HT-29 (cell line): ENCODE measurements at regions not wholly inside any gene's neighbourhood (a gene's known extent, or its start where the extent isn't known, plus 50 kb on each side); places are given as distances from the start of the nearest gene placed in this dataset.

Experiments used
- DNase-seq: peaks from one replicate; pipeline ENCODE4 v3.0.0-alpha.2; 2015; ENCODE audit warnings: low spot score

- DNase-seq: no peak
Measured at GRCh38 chr10:128316121-128316726, 190.0 kb upstream of the MKI67 start.

- DNase-seq: no peak
Measured at GRCh38 chr10:128316925-128317324, 190.7 kb upstream of the MKI67 start.

- DNase-seq: no peak
Measured at GRCh38 chr10:128318366-128318765, 192.1 kb upstream of the MKI67 start.

GRCh38 chr10:128318913-128319312, 192.7 kb upstream of the MKI67 start:
- no peak for DNase-seq

- no peak for DNase-seq
Measured at GRCh38 chr10:128322106-128322505, 195.9 kb upstream of the MKI67 start.

GRCh38 chr10:128322950-128323349, 196.7 kb upstream of the MKI67 start:
- no peak for DNase-seq

- peak; percentile 47 for DNase-seq
Measured at GRCh38 chr10:128324058-128324827, 198.0 kb upstream of the MKI67 start.

- no peak for DNase-seq
Measured at GRCh38 chr10:128325788-128326187, 199.6 kb upstream of the MKI67 start.

DNA sequence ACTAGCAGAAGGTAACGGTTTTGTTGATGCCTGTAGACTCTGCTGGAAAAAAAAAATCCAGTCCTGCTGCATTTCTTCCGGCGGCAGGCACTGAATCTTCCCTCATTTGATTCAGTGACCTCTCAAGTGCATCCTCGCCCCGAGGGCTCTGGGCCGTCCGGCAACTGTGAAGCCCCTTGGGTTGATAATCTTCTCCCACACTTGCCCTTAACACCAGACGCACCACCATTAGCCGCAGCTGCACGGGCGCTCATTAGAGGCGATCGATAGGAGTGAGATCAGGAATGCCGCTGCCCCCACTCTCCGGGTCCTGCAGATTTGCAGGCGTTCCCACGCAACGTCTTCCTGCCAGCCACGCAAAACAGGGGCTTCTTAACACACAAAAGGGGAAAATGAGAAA, 200.0 kb upstream of the MKI67 start:
- DNase-seq: no peak

- DNase-seq: no peak
Measured at GRCh38 chr10:128326851-128327250, 200.6 kb upstream of the MKI67 start.

DNA sequence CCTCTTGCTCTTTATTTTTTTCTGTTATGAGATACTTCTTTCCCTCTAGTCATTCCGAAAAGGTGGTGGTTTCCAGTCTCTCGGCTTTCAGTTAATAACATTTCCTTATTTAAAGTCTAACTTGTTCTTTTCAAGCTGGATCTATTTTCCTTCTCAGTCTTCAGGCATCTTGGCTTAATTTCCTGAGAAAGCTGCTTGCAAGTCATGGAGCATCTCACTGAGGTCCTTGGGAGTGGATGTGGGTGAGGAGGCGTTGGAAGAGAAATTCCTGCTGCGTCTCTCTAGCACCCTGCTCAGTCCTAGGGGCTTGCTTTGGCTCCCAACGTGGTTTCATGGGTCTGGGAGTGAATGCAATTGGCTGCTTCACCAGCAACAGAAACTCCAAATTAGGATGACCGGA, 210.2 kb upstream of the MKI67 start:
- no peak for DNase-seq

GRCh38 chr10:128337860-128338378, 211.7 kb upstream of the MKI67 start:
- no peak for DNase-seq

DNA sequence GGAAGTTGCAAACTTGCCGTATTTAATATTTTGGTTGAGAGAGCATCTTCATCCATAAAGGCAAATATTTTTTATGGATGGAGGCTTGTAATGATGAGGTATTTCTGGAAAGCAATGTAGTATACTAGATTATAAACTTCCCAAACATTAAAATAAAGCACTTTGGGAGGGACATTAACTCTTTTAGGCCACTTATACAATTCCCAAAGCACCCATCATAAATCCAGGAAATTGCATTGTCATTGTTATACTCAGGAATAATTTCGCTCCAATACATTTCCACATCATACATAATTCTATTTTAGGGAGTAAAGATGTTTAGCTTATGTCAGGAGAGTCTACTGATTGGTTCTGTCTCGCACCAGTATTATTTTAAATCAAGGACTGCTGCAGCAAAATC, 212.7 kb upstream of the MKI67 start:
- DNase-seq: no peak

DNA sequence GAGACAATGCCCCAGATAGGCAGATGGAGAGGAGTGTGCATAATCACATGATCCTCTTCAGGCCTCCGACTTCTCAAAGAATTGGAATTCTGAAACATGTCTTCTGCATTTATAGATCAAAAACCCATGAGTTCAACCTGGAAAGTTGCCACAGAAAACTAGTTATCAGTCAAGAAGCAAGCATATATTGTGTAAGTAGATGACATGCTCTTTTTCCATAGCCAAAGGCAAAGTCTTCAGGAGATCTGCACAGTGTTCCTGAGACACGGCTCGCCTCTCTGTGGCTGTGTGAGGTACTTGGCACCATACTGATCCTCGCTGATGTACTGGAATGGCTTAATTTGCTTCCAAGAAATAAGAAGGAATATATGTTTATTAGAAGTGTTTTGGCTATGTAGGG, 213.5 kb upstream of the MKI67 start:
- DNase-seq: no peak

DNA sequence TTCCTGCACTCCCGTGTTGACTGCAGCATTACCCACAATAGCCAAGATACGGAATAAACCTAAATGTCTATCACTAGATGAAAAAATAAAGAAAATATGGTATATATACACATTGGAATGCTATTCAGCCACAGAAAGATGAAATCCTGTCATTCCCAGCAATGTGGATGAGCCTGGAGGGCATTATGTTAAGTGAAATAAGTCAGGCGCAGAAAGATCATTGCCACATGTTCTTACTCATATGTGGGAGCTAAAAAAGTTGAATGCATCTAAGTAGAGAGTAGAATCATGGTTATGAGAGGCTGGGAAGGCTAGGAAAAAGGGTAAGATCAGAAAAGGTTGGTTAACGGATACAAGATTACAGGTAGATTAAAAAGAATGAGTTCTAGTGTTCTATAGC, 219.1 kb upstream of the MKI67 start:
- DNase-seq: no peak

GRCh38 chr10:128360783-128361182, 234.6 kb upstream of the MKI67 start:
- DNase-seq: no peak

DNA sequence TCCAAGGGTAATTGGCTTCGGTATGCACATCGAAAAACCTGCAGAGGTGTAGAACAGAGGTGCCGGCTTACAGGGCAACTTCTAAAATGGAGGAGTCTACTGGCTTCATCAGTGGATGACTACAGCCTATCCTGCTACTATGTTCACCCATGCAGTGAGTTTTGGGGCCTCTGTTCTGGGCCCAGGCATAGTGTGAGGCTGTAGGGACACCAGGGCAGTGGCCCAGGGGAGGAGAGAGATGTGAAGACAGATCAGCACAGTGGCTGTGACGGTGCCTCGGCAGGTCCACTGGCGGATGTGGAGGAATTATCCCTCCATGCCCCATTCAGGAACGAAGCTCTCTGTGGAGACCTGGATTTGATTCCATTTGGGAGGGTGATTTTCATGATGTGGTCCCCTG, 235.3 kb upstream of the MKI67 start:
- DNase-seq: no peak

- DNase-seq: no peak
Measured at GRCh38 chr10:128362514-128362913, 236.3 kb upstream of the MKI67 start.

- DNase-seq: no peak
Measured at GRCh38 chr10:128364631-128365030, 238.4 kb upstream of the MKI67 start.

- no peak for DNase-seq
Measured at GRCh38 chr10:128365156-128365725, 239.0 kb upstream of the MKI67 start.

DNA sequence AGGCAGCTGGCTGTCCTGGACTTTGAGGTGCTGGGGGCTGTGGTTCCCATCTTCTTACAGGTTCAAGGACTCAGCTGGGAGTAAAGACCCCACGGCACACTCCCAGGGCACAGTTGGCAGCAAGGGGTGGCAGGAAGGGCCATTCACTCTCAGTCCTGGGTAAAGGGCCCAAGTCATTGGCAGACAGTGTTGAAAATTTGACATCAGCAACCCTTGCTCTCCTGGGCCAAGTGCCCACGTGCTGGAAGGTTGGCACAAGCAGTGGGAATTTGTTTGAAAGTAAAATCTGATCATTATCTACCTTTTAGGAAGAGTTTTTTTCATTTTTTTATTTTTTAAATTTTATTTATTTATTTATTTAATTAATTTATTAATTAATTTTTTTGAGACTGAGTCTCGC, 241.6 kb upstream of the MKI67 start:
- DNase-seq: no peak

- no peak for DNase-seq
Measured at GRCh38 chr10:128369101-128369650, 243.0 kb upstream of the MKI67 start.
